ENCODE measurements at regions not wholly inside any gene's neighbourhood (a gene's known extent, or its start where the extent isn't known, plus 50 kb on each side); places are given as distances from the start of the nearest gene placed in this dataset.

- no peaks in the 10 kb centered on the region for H3K27me3 ChIP-seq (ENCODE audit: control insufficient read depth, insufficient read depth, low read length)
- TF ChIP-seq CTCF (IDR thresholded peaks at IDR 0.05; ENCODE audit: borderline replicate concordance, extremely low read depth, insufficient read depth), result no peak
- H3K9me3 ChIP-seq (ENCODE audit: control insufficient read depth in 2 of 3, insufficient read depth in 1 of 3, low read length in 3 of 3), result no peaks in the 10 kb centered on the region
- no peaks in the 10 kb centered on the region for H3K36me3 ChIP-seq (ENCODE audit: control insufficient read depth in 2 of 3, insufficient read depth in 3 of 3, low read length in 3 of 3)
- intact Hi-C loops (cut with DNase I), result no loop called here
- FAIRE-seq (no peak), DNase-seq (no peak)
- no peak overlapping the region for H3K4me3 ChIP-seq (ENCODE audit: low read length in 3 of 3)
- H3K4me1 ChIP-seq (ENCODE audit: control insufficient read depth in 2 of 3, insufficient read depth in 2 of 3, low read depth in 1 of 3, low read length in 3 of 3), result peaks cover 0 to 3% (median 3%) of the 10 kb centered on the region in 3 donors
- H3K27ac ChIP-seq (ENCODE audit: low read depth in 2 of 2, low read length in 2 of 2), result no peak overlapping the region
- H3K9ac ChIP-seq (ENCODE audit: low read length in 3 of 3), result no peak overlapping the region
Observed at GRCh38 chr3:156620901-156621300, 53.5 kb upstream of the TIPARP start.

GRCh38 chr3:156620260-156620659 is 54.1 kb upstream of the TIPARP start:
- H3K9me3 ChIP-seq (ENCODE audit: control insufficient read depth in 2 of 3, insufficient read depth in 1 of 3, low read length in 3 of 3), result no peaks in the 10 kb centered on the region
- no peaks in the 10 kb centered on the region for H3K27me3 ChIP-seq (ENCODE audit: control insufficient read depth, insufficient read depth, low read length)
- no peak overlapping the region for H3K9ac ChIP-seq (ENCODE audit: low read length in 3 of 3)
- no peak overlapping the region for H3K27ac ChIP-seq (ENCODE audit: low read depth in 2 of 2, low read length in 2 of 2)
- TF ChIP-seq CTCF (IDR thresholded peaks at IDR 0.05; ENCODE audit: borderline replicate concordance, extremely low read depth, insufficient read depth), result no peak
- H3K4me3 ChIP-seq (ENCODE audit: low read length in 3 of 3), result no peak overlapping the region
- DNase-seq (peak in 3 of 5 donors; percentile 46 to 75 (median 65)), FAIRE-seq (no peak)
- H3K4me1 ChIP-seq (ENCODE audit: control insufficient read depth in 2 of 3, insufficient read depth in 2 of 3, low read depth in 1 of 3, low read length in 3 of 3), result peaks cover 0 to 3% (median 3%) of the 10 kb centered on the region in 3 donors
- intact Hi-C loops (cut with DNase I), result no loop called here
- no peaks in the 10 kb centered on the region for H3K36me3 ChIP-seq (ENCODE audit: control insufficient read depth in 2 of 3, insufficient read depth in 3 of 3, low read length in 3 of 3)

GRCh38 chr3:156619376-156619775 is 55.0 kb upstream of the TIPARP start:
- peaks cover 0 to 3% (median 3%) of the 10 kb centered on the region in 3 donors for H3K4me1 ChIP-seq (ENCODE audit: control insufficient read depth in 2 of 3, insufficient read depth in 2 of 3, low read depth in 1 of 3, low read length in 3 of 3)
- no peaks in the 10 kb centered on the region for H3K9me3 ChIP-seq (ENCODE audit: control insufficient read depth in 2 of 3, insufficient read depth in 1 of 3, low read length in 3 of 3)
- FAIRE-seq (no peak), DNase-seq (no peak)
- no peaks in the 10 kb centered on the region for H3K36me3 ChIP-seq (ENCODE audit: control insufficient read depth in 2 of 3, insufficient read depth in 3 of 3, low read length in 3 of 3)
- no peak for TF ChIP-seq CTCF (IDR thresholded peaks at IDR 0.05; ENCODE audit: borderline replicate concordance, extremely low read depth, insufficient read depth)
- H3K27me3 ChIP-seq (ENCODE audit: control insufficient read depth, insufficient read depth, low read length), result no peaks in the 10 kb centered on the region
- no peak overlapping the region for H3K9ac ChIP-seq (ENCODE audit: low read length in 3 of 3)
- H3K27ac ChIP-seq (ENCODE audit: low read depth in 2 of 2, low read length in 2 of 2), result no peak overlapping the region
- intact Hi-C loops (cut with DNase I), result no loop called here
- no peak overlapping the region for H3K4me3 ChIP-seq (ENCODE audit: low read length in 3 of 3)

GRCh38 chr3:156617781-156618180 is 56.6 kb upstream of the TIPARP start:
- Histone ChIP-seq H3K36me3 (ENCODE audit: control insufficient read depth in 2 of 3, insufficient read depth in 3 of 3, low read length in 3 of 3) (no peaks in the 10 kb centered on the region), H3K4me1 (ENCODE audit: control insufficient read depth in 2 of 3, insufficient read depth in 2 of 3, low read depth in 1 of 3, low read length in 3 of 3) (peaks cover 0 to 3% (median 3%) of the 10 kb centered on the region in 3 donors), H3K27me3 (ENCODE audit: control insufficient read depth, insufficient read depth, low read length) (no peaks in the 10 kb centered on the region), H3K27ac (ENCODE audit: low read depth in 2 of 2, low read length in 2 of 2) (no peak overlapping the region), H3K9ac (ENCODE audit: low read length in 3 of 3) (no peak overlapping the region), H3K4me3 (ENCODE audit: low read length in 3 of 3) (no peak overlapping the region), H3K9me3 (ENCODE audit: control insufficient read depth in 2 of 3, insufficient read depth in 1 of 3, low read length in 3 of 3) (no peaks in the 10 kb centered on the region)
- intact Hi-C loops (cut with DNase I), result no loop called here
- no peak for DNase-seq
- FAIRE-seq, result no peak
- no peak for TF ChIP-seq CTCF (IDR thresholded peaks at IDR 0.05; ENCODE audit: borderline replicate concordance, extremely low read depth, insufficient read depth)

Data from kidney (tissue), 13 donors.